Central memory CD4-positive, alpha-beta T cell (primary cell): ENCODE measurements at regions not wholly inside any gene's neighbourhood (a gene's known extent, or its start where the extent isn't known, plus 50 kb on each side); places are given as distances from the start of the nearest gene placed in this dataset.

Experiments
- DNase-seq: peaks from one replicate; pipeline ENCODE4 v3.0.0; 2022

DNA sequence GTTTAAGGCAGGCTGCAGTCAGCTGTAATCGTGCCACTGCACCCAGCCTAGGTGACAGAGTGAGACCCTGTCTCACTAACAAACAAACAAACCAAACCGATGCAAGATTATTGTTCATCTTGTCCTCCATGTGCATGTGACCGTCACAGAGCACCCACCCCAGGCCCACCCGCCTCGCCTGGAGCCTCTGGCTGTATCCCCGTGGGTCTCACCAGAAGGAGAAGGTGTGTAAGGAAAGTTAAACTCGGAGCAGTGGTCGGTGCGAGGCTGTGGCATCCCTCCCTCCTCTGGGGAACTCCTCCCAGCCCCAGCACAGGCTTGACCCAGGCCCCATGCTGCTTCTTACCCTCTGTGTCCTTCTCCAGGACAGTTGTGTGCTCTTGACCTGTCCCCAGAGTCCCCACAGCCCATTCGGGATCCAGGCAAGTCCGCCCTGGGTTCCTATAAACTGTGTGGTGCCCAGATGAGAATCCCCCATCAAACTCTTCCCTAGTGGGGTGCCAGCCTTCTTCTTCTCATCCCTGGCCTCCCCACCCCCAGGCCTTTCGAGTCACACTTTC lies 318.4 kb downstream of the AJAP1 start:
- DNase-seq = no peak

DNA sequence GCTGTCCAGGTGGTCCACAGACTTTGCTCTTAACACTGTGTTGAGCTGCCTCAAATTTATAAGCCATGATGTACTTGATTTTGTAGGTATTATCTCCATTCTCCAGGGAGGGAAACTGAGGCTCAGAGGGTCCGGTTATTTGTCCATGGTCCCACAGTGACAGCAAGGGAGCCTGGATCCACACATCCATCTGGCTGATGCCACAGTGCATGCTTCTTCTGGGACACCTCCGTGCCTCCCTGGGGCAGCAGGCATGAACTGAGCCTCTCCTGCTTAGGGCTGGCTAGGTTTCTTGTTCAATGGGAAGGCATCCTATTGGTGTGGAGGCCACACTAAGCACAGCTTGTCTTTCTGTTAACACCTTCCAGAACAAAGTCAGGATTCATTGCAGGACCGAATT lies 317.3 kb downstream of the AJAP1 start:
- no peak for DNase-seq

GRCh38 chr1:4970532-4970931 lies 316.1 kb downstream of the AJAP1 start:
- no peak for DNase-seq

DNA sequence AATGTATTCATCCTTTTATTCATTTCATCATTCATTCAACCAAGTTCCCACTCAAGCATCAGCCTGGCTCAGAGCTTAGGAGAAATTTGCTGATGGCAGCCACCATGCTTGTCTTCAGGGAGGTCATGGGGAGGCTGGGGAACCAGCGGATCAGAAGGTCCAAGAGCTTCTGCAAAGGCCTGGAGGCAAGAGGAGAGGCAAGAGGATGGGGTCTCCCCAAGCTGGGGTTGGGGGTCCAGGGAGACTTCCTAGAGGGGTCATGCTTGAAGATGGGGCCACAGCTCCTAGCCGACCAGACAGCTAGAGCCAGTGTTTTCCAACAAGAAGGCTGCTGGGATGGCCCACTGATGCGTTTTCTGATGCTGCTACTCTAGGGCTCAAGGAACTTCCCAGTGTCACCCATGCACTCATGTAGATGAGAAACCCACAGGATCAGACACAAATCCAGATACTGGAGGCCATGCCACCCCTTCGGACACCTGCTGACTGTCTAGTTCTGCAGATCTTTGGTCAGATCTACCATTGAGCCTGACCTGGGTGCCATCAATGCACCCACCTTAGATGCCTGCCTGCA lies 315.2 kb downstream of the AJAP1 start:
- no peak for DNase-seq

GRCh38 chr1:4965346-4966075 lies 311.1 kb downstream of the AJAP1 start:
- DNase-seq = no peak

- no peak for DNase-seq
Observed at GRCh38 chr1:4964634-4965345, 310.4 kb downstream of the AJAP1 start.

GRCh38 chr1:4963251-4963650 lies 308.8 kb downstream of the AJAP1 start:
- no peak for DNase-seq

GRCh38 chr1:4962836-4963235 lies 308.4 kb downstream of the AJAP1 start:
- DNase-seq = no peak

DNA sequence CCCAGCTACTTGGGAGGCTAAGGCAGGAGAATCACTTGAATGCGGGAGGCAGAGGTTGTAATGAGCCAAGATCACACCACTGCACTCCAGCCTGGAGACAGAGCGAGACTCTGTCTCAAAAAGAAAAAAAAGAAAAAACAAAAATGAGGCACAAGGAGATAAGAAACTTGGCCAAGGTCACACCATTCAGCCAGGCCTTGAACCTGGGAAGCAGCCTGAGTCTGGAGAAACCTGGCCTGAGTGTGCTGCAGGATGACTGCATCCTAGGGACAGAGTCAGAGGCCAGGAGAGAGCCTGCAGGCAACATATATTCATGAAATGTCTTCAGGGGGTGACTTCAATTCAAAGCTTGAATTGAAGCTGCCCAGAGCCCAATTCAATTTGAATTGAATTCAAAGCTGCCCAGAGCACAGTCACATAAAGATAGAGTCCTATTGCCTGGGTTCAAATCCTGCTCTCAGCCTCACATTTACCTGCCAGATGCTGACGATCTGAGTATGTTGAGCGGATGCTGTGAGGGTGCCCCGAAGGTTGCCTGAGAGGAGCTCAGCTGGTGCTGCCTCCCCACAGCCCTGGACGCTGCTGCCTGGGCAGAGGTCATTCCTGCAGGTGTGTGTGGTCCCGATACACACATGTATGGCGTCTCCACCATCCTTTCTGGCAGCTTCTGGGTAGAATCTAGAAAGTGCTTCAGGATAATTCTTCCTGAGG lies 307.7 kb downstream of the AJAP1 start:
- no peak for DNase-seq

DNA sequence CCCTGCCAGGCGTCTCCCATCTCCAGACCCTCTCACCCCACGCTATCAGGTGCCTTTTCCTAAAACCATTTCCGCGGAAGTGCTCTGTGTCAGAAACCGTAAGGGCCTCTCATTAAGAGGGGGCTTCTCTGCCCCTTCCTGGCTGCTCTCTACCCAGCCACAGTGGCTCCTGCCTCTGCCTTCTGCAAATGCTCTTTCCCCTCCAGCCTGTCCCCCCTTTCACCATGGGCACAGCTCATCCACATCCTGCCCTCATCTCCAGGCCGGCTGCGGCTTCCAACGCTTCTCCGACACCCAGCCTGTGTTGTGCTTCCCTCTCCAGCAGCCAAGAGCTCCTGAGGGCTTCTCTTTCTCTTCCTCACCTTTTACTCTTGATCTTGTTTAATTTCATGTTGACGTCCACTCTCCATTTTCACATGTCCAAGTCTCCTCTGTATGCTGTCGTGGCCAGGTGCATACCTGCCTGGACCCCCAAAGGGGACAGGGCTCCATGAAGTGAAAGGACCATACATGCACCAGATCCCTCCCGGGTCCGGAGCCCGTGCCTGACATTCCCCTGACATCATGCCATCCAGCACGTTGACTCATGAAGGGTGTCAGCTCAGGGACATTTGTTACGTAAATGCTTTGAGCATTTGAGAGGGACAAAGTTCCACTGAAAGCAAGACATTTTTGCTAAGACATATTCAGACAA lies 306.5 kb downstream of the AJAP1 start:
- no peak for DNase-seq

GRCh38 chr1:4960336-4960735 lies 305.9 kb downstream of the AJAP1 start:
- DNase-seq = no peak

DNA sequence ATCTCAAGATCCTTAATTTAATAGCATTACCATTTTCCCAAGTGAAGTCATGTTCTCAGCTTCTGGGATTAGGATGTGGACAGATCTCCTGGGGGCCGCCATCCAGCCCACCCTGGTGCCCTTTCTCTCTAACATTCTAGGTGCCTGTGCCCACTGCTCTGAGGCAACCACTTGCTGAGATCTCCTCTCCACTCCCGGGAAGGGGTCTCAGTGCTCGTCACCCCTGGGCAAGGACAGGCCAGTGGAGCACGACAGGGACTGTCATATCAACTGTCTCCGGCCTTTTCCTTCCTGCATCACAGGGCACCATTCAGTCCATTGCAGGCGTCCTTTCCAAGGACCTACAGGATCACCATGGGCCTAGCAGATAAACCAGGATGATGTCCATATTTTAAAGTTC lies 304.8 kb downstream of the AJAP1 start:
- no peak for DNase-seq

- DNase-seq = no peak
Observed at GRCh38 chr1:4957027-4957426, 302.6 kb downstream of the AJAP1 start.

GRCh38 chr1:4954392-4954791 lies 300.0 kb downstream of the AJAP1 start:
- DNase-seq = no peak

- no peak for DNase-seq
Observed at GRCh38 chr1:4951601-4952000, 297.2 kb downstream of the AJAP1 start.

DNA sequence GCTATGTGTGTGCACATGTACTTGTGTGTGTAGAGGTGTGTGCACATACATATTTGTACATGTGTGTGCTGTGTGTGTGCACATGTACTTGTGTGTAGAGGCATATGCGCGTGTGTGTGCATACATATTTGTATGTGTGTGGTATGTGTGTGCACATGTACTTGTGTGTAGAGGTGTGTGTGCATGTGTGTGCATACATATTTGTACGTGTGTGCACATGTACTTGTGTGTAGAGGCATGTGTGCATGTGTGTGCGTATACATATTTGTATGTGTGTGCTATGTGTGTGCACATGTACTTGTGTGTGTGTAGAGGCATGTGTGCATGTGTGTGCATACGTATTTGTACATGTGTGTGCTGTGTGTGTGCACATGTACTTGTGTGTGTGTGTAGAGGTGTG lies 291.9 kb downstream of the AJAP1 start:
- DNase-seq = no peak

DNA sequence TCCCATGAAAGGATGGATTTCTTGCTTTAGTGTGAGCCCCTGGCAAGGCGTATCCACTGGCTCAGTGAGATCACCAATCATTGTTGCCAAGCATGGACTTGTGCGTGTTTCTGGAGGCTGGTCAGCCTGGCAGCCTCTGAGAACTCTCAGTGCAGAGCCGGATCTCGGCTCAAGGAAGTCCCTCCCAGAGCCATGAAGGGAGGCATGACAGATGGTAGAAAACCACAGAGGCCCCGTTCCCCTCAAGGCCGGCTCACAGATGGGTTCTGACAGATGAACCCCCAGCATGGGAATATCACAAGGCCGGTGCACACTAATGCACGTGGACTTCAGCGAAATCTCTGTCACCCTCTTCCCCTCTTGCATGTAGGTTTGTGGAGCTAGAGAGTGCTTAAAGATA lies 290.5 kb downstream of the AJAP1 start:
- DNase-seq = no peak

GRCh38 chr1:4944072-4944471 lies 289.7 kb downstream of the AJAP1 start:
- no peak for DNase-seq

GRCh38 chr1:4939266-4939665 lies 284.9 kb downstream of the AJAP1 start:
- no peak for DNase-seq

GRCh38 chr1:4937876-4938534 lies 283.6 kb downstream of the AJAP1 start:
- no peak for DNase-seq

DNA sequence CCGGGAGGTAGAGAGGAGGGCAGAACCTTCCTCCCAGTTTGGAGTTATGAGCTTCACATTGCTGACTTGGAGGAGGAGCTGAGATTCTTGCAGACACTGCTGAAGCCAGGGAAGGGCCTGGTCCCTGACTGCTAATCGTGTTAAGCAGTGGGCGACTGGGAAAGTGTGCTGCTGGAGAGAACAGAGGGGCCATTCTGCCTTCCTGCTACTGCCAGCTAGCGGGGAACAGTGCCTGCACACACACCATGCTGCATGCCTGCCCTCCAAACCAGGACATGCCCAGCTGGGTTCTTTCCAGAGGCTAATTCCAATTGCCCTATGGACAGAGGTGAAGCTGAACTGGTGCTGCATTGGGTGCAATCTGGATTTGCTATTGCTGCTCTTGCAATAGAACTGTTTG lies 281.4 kb downstream of the AJAP1 start:
- DNase-seq = no peak

DNA sequence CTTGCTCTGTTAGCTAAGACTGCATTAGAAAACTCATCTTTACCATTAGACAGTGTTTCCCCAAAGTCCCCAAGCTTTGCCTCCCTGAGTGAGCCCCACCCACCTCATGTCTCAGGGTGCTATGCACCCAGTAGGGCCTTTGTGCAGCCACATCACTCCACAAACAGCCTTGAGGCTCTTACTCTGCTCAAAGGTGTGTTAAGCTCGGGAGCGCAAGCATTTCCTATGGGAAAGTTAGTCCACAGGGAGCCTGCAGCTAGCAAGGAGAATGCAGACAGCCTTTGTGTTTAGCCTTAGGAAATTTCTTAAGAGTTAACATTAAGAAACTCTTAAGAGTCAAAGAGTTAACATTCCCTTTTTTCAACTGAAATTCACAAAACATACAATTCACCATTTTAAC lies 278.8 kb downstream of the AJAP1 start:
- DNase-seq = no peak
